NCI-H2171 treated with DMSO at 0.1 percent for 48 hours (cell line): ENCODE measurements at regions not wholly inside any gene's neighbourhood (a gene's known extent, or its start where the extent isn't known, plus 50 kb on each side); places are given as distances from the start of the nearest gene placed in this dataset.

Experiments
- DNase-seq: peaks from one replicate; lab custom pipeline; 2025; lab: John Stamatoyannopoulos, UW

GRCh38 chr10:111354859-111355258, 278.0 kb downstream of the ADRA2A start:
- no peak for DNase-seq

- no peak for DNase-seq
These were observed 279.7 kb downstream of the ADRA2A start for GRCh38 chr10:111356571-111356970.

GRCh38 chr10:111357859-111358258, 281.0 kb downstream of the ADRA2A start:
- no peak for DNase-seq

- DNase-seq, result peak; percentile 18
These were observed 283.6 kb downstream of the ADRA2A start for GRCh38 chr10:111360260-111360925.

- DNase-seq, result no peak
These were observed 290.7 kb downstream of the ADRA2A start for GRCh38 chr10:111367531-111367930.

GRCh38 chr10:111370101-111370500, 293.3 kb downstream of the ADRA2A start:
- DNase-seq, result no peak

- no peak for DNase-seq
These were observed 296.9 kb downstream of the ADRA2A start for GRCh38 chr10:111373696-111374095.

GRCh38 chr10:111379534-111380187, 302.8 kb downstream of the ADRA2A start:
- no peak for DNase-seq

GRCh38 chr10:111384556-111384955, 307.7 kb downstream of the ADRA2A start:
- DNase-seq, result no peak

GRCh38 chr10:111390813-111391563, 314.2 kb downstream of the ADRA2A start:
- no peak for DNase-seq

- DNase-seq, result no peak
These were observed 315.3 kb downstream of the ADRA2A start for GRCh38 chr10:111392159-111392558.

- DNase-seq, result no peak
These were observed 316.1 kb downstream of the ADRA2A start for GRCh38 chr10:111392910-111393309.

GRCh38 chr10:111410740-111411139, 333.9 kb downstream of the ADRA2A start:
- no peak for DNase-seq

- DNase-seq, result no peak
These were observed 348.6 kb downstream of the ADRA2A start for GRCh38 chr10:111425459-111425858.

- no peak for DNase-seq
These were observed 352.6 kb downstream of the ADRA2A start for GRCh38 chr10:111429288-111430028.

- DNase-seq, result no peak
These were observed 353.2 kb downstream of the ADRA2A start for GRCh38 chr10:111430070-111430469.

GRCh38 chr10:111432588-111432987, 355.8 kb downstream of the ADRA2A start:
- no peak for DNase-seq

GRCh38 chr10:111435871-111436270, 359.0 kb downstream of the ADRA2A start:
- no peak for DNase-seq

GRCh38 chr10:111439034-111439842, 362.4 kb downstream of the ADRA2A start:
- no peak for DNase-seq

- no peak for DNase-seq
These were observed 363.7 kb downstream of the ADRA2A start for GRCh38 chr10:111440501-111440900.

GRCh38 chr10:111445667-111446066, 368.8 kb downstream of the ADRA2A start:
- no peak for DNase-seq

GRCh38 chr10:111446966-111447365, 370.1 kb downstream of the ADRA2A start:
- DNase-seq, result no peak
